NCI-H510A (cell line): ENCODE measurements at regions not wholly inside any gene's neighbourhood (a gene's known extent, or its start where the extent isn't known, plus 50 kb on each side); places are given as distances from the start of the nearest gene placed in this dataset.
"Not testable (repeated sequence)": the region's sequence is repeated elsewhere in the genome, so short reads cannot be mapped to it uniquely, and the experiment has no call there.

Experiments used
- DNase-seq: peaks from one replicate; lab custom pipeline; 2025; lab: John Stamatoyannopoulos, UW

DNA sequence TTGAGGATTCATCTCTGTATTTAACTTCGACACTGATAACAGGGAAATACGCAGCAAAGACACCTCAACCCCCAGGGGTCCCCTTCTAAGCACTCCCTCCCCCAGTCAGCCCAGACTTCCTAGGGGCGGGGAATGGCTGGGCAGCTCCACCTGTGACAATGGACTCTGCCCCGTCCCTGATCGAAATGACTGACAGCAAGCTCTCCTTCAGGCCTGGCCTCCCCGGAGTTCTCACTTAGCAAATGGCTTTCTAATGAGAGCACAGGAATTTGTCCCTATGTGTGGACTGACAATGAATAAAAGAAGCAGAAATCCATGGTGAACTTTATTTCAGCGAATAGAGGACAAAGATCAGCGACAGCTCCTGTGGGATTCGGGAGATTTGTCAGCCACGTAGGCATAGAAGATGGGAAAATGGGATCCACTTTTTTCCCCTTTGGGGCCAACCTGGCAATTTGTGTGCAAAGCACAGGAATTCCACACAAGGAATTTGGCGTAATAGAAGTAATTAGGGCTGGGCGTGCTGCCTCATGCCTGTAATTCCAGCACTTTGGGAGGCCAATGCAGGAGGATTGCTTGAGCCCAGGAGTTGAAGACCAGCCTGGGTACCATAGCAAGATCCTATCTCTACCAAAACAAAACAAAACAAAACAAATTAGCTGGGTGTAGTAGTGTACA is 63.8 kb downstream of the TNFAIP2 start:
- no peak for DNase-seq

DNA sequence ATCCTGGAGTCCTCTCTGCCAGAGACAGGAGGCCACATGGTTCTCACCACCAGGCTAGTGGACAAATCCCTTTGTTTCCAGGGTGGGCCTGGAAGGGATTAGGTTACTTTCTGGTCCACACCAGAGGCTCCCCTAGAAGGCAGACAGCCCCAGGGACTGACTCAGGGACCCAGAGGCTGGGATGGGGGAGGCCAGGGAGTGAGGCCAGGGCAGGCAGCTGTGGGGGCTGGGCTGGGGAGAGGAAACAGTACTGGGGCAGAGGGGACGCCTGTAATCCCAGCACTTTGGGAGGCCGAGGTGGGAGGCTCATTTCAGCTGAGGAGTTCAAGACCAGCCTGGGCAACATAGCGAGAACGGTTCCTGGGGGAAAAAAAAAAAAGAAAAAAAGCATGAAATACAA is 64.7 kb downstream of the TNFAIP2 start:
- DNase-seq = no peak

DNA sequence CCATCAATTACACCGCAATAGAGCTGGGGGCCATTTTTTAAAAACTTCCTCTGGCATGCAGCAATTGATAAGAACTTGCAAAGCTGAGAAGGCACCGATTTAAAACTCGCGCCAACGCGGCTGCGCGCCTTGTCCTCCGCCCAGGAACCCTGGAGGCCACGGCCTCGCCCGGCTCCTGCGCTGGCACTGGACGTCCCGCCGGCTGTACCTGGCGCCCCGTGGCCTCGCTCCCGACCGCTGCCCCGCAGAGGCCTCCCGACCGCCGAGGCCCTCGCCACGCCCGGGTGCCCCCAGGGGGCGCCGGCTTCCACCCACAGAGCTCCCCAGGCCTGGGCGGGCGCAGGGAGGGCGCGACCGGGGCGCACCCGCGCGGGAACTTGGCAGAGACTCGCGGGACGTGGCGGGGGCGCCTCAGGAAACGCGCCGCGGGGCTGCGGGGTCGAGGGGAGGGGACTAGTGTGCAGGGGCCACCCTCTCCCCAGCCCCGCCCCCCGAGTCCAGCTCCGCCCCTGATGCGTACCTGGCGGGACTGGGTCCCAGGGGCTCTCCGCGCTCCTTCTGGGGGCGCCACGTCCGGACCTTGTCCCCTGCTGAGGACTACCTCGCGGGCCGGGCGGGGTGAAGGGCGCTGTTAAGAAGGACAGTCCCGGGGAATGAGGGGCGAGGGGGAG is 65.7 kb downstream of the TNFAIP2 start:
- DNase-seq = no peak

DNA sequence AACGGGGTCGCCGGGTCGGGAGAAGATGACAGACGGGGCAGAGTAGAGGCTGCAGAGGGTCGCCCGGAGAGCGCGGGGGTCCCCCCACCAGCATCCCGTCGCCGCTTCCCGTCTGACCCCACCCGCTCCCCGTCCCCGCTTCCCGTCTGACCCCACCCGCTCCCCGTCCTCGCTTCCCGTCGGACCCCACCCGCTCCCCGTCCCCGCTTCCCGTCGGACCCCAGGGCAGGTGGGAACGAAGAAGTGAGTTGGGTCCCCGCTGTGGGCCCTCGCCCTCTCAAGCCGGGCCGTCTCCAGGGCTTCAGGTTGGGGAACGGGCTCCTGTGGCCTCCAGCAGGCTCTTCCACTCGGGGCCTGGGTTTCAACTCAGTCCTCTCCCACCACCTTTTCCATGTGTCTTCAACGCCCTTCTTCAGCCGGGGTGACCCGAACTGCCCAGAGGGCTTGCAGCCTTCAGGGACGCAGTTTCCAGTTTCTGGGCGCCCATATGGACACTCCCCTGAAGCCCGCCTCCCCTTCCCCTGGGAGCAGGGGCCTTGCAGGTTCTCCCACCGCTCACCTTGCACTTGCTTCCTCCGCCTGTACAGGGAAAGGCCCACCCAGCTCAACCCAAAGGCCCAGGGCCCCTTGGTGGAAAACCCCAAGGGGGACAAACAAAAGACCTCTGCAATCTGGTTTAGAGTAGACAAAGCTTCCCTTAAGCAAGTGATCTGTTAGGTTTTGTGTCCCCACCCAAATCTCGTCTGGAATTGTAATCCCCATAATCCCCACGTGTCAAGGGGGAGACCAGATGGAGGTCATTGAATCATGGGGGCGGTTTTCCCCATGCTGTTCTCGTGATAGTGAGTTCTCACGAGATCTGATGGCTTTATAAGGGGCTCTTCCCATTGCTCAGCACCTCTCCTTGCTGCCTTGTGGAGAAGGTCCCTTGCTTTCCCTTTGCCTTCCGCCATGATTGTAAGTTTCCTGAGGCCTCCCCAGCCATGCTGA is 66.5 kb downstream of the TNFAIP2 start:
- DNase-seq = no peak

DNA sequence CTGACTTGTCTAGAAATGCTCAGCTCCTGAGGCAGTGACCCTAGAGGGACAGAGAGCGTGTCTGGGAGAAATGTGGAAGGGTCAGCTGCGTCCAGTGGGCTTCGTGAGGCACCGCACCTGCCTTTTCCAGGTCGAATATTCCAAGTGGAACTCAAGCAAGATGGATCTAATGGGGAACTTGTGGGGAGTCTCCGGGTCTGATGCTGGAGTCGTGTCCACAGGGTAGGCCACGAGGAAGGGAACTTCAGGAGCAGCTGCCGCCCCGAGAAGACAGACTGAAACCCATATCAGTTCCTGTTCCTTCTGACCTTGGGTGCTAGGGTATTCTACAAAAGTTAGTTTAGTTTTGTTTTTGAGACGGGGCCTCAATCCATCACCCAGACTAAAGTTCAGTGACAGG is 67.5 kb downstream of the TNFAIP2 start:
- no peak for DNase-seq

DNA sequence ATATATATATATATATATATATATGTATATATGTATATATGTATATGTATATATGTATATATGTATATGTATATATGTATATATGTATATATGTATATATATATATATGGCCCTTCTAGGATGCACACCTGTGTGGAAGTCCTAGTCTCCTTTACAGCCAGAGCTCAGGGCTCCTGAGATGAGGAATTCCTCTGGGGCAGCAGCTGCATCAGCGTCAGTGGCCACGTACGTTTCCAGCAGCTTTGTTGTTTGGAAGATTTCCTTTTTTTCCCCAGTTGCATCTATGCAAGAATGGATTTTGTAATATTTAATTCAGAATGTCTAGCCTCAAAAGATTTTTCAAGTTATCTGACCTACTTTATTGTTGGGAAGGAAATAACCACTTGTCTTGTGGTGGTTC is 68.6 kb downstream of the TNFAIP2 start:
- no peak for DNase-seq

DNA sequence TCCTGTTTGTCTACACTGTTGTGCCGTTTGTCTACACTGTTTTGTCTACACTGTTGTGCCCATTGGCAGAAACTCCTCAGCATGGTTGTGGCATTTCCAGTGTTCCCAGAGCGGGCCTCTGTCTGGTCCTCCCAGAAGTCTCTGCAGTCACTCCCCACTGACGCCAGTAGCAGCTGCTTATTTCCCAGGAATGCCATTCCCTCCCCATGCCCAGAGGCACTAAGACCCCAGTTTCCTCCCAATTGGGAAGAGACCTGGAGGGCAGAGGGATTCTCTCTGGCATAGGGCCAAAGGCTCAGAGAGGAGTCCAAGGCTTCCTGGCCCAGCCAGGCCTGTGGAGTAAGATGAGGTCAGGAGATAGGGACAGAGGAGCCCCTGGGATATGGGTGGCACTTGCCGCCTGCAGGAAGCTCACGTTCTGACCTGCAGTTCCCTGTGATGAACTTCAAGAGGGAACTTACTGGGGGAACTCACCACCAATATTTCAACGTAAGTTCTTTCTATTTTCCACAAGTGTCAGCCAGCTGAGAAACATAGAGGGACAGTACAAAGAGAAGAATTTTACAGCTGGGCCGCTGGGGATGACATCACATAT is 69.1 kb downstream of the TNFAIP2 start:
- no peak for DNase-seq

DNA sequence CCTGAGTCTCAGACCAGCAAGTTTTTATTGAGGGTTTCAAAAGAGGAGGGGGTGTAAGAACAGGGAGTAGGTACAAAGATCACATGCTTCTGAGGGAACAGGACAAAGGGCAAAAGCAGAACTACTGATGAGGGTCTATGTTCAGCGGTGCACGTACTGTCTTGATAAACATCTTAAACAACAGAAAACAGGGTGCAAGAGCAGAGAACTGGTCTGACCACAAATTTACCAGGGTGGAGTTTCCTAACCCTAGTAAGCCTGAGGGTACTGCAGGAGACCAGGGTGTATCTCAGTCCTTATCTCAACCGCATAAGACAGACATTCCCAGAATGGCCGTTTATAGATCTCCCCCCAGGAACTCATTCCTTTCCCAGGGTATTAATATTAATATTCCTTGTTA is 69.6 kb downstream of the TNFAIP2 start:
- not testable (repeated sequence) for DNase-seq

DNA sequence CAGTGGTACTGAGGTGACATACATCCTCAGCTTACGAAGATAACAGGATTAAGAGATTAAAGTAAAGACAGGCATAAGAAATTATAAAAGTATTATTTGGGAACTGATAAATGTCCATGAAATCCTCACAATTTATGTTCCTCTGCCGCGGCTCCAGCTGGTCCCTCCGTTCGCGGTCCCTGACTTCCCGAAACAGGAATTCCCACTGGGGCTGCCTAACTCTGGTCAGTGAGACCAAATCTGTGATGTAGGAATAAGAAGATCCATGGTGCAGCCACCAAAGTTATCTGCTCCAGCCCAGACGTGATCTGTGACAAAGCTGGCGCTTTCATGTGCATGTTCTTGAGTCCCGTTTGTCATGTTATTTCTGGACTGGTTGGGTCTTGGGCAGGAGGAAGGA is 70.2 kb downstream of the TNFAIP2 start:
- not testable (repeated sequence) for DNase-seq

DNA sequence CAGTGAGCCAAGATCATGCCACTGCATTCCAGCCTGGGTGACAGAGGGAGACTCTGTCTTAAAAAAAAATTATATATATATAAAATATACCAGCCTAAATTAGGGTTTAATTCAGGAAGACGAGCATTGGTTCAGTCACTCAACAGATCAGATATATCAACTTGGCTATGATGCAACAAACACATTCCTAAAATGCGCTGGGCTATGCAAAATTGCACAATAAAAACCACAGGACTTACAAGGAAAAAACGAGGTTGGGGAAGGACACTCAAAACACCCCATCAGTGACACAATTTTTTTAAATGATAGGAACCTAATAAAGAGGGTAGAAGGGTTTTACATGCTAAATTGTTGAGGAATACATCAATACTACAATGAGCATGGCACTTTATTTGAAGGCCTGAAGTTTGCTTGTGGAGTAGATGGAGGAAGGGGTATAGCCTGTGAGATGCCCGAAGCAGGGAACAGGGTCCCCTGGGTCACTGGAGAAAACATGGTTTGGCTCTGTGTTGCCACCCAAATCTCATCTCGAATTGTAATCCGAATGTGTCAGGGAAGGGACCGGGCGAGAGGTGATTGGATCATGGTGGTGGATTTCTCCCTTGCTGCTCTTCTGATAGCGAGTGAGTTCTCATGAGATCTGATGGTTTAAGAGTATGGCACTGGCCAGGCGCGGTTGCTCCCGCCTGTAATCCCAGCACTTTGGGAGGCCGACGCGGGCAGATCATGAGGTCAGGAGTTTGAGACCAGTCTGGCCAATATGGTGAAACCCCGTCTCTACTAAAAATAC is 71.2 kb downstream of the TNFAIP2 start:
- no peak for DNase-seq

DNA sequence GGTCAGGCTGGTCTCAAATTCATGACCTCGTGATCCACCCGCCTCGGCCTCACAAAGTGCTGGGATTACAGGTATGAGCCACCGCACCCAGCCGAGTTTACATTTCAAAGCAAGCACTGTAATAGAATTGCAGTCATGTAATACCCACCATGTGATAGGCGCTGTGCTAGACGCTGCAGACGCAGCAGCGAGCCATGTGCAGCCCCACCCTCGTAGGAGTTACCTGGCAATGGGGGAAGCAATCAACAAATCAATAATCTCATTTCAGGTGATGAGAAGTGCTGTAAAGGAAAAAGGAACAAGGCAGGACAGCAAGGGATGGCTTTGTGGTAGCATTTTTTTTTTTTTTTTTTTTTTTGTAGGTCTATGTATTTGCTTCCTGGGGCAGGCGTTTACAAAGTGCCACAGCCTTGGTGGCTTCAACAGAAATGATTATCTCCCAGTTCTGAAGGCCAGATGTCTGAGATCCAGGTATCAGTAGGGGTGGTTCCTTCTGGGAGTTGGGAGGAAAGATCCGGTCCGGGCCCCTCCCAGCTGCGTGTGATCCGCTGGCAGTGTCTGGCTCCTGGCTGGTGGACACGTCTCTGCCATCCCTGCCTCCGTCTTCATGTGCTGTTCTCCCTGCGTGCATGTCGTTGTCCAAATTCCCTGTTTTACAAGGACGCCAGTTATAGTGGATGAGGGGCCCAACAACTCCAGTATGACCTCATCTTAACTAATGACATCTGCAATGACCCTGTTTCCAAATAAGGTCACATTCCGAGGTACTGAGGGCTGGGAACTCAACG is 72.8 kb downstream of the TNFAIP2 start:
- DNase-seq = no peak

DNA sequence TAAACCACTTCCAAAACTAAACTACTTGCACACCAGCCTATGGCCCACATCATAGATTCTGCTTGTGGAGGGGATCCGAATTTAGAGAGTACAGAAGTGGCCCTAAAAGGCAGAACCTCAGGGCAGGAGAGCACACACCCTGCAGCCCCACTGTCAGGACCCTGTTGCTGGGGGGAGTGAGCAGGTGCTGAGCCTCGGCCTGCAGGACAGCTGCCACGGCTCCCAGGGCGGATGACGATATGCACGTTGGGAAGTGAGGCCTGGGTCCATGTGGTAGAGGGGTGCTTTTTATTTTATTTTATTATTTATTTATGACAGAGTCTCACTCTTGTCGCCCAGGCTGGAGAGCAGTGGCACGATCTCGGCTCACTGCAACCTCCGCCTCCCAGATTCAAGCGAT is 73.5 kb downstream of the TNFAIP2 start:
- DNase-seq = no peak

DNA sequence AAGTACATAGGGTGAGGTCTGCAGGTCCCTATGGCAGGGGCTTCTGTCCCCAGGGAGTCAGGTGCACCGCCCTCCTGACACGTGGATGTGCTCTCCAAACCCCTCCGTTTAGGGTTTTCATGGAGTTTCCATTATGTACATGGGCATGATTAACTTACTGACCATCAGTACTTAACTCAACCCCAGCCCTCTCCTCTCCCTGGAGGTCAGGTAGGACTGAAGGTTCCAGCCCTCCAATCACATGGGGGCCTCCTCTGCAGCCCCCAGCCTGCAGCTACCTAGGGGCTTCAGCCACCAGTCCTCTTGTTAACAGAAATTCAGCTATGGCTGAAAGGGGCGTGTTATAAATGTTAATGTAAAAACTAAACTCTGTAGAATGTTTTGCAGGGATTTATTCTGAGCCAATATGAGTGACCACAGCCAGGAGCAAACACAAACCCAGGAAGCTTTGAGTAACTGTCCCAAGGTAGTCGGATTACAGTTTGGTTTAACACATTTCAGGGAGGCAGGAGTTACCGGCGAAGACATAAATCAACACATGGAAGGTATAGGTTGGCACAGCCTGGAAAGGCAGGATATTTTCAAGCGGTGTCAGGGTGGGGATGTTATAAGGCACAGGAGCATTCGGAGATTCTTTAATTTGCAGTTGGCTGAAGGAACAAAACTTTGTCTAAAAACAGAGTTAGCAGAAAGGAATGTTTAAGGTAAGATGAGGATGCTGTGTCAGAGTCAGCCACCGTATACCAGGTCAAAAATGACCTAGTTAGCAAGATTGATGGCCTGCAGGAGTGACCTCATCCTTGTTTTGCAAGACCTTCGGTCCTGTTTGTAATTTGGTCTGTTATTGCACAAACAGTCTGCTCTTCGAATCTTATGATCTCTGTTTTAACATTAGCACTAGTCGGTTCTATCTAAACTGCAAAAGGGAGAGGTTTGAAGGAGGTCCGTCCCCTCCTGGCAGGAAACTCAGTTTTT is 75.2 kb downstream of the TNFAIP2 start:
- DNase-seq = no peak

DNA sequence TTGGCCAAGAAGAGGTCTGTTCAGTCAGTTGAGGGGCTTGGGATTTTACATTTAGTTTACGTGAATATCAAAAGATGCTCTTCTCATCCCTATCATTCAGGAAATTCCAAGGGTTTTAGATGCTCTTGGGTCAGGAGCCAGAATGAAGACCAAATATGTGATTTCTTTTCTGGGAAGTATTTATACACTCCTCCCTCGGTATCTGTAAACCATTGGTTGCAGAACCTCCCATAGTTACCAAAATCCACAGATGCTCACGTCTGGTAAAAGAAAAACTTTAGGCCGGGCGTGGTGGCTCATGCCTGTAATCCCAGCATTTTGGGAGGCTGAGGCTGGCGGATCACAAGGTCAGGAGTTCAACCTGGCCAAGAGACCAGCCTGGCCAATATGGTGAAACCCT is 75.9 kb downstream of the TNFAIP2 start:
- no peak for DNase-seq

DNA sequence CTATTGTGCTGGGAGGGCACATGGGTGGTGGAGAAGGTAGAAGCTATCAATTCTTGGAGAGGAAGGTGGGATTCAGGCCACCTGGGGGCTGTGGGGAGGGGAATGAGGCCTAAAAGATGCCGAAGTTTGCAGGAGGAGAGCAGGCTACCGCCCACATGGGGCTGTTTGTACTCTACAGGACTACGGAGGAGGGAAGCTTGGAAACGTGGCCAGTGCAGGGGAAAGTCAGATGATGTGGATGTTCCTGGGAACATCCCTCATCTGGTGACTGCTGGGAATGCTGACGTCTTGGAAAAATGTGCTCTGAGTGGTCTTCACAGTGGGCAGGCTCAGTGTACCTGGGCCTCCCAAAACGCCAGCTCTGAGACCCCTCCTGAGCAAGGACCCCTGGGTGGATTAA is 78.5 kb downstream of the TNFAIP2 start:
- DNase-seq = no peak

DNA sequence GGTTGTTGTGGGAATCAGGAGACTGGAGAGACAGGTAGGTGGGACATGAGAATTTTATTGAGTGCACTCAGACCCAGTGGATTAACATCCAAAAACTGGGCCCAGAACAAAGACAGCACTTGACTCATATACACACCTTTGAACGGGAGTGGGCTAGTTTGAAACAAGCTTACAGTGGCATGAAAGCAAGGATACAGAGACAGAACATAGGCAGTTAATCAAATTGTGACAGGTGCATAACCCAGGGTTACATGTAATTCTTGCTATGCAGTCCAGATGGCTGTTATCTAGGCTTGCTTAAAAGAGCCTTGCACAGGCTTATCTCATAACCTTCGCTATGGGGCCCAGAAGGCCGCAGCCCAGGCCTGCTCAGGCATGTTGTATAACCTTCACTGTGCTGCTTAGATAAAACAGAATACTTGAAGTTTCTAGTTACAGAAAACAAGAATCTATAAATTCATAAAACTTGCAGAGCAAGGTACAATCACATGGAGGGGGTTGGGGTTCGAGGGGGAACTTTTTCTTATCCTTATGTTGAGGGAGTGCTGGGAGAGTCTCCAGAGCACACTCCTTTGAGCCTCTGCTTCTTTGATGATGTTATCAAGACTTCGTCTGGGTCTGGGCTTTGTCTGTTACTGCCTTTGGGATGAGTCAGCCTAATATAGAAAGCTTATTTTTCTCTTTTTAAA is 81.7 kb downstream of the TNFAIP2 start:
- no peak for DNase-seq

DNA sequence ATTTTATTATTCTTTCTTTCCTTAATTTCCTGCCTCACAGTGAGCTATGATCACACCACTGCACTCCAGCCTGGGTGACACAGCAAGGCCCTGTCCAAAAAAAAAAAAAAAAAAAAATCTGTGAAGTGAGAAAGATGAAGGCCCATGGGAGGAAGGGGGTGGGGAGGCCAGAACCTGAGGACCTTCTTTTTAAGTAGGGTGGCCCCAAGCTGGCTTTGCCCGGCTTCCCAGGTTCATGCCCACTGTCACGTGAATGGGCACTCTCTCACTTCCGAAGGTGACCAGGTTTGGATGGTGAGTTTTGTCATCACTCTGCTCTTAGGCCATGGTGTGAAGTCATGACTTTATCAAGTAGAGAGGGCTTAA is 82.3 kb downstream of the TNFAIP2 start:
- DNase-seq = no peak

DNA sequence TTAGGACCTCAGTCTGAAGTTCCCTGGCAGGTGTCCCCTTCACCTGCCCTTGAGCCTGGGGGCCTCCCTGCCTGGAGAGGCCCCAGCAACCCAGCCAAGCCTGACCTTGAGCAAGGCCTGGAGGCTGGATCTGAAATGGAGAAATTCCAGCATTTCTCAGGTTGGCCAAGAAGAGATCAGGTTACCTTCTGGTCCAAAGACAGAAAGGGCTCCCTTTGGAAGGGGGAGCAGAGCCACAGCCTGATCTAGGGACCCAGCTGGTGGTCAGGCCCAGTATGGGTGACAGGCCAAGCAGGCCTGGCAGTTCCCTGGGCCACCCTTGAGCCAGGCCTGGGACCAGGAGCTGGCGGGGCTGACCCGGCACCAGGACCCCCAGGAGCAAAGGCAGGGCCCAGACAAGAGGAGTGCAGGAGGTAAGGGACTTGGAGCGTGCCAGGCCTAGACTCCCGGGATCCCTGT is 82.8 kb downstream of the TNFAIP2 start:
- DNase-seq = no peak

DNA sequence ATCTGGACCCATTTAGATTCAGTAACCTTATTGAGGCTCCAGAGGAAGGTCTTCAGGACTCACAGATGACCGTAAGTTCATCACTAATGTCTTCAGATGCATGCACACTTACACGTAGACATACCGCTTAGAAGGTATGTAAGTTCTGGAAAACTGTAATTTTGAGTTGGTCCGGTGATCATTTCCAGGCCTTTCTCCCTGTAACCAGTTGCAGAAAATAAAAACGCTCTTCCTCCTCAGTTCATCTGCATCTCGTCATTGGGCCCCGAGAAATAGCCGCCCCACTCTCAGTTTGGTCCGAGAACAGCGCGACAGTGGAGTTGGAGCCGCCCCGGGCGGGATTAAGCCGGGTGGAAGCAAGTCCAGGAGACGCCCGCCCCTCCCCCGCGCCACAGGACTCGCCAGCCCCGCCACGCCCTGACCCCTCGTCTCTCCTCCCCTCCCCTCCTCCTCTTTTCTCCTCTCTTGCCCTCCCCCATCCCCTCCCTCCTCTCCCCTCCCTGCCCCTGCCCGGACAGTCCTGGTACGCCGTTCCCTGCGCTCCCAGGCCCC is 83.7 kb downstream of the TNFAIP2 start:
- no peak for DNase-seq
